Small intestine (tissue), 7 donors: ENCODE measurements at regions not wholly inside any gene's neighbourhood (a gene's known extent, or its start where the extent isn't known, plus 50 kb on each side); places are given as distances from the start of the nearest gene placed in this dataset.

Experiments
- DNase-seq, 2 donors: peaks; one replicate each; pipeline versions ENCODE4 v3.0.0 to v3.0.0-alpha.2; 2013
- FAIRE-seq: peaks from 2 replicates; lab custom pipeline; 2012; peaks lifted over from hg19 to GRCh38; lab: Jason Lieb, UNC
- H3K27ac ChIP-seq, 3 donors: one replicate each; pipeline ENCODE4 v1.5.1; 2013; ENCODE audit warnings: low read length in 2 of 3, mild to moderate bottlenecking in 2 of 3, control low read depth in 1 of 3, inconsistent platforms in 1 of 3, low read depth in 1 of 3, moderate library complexity in 1 of 3
- H3K27me3 ChIP-seq, 3 donors: one replicate each; pipeline ENCODE4 v1.6.1; 2013; ENCODE audit warnings: low read length in 3 of 3, inconsistent platforms in 1 of 3; ENCODE audit not compliant: control insufficient read depth in 3 of 3, insufficient read depth in 3 of 3
- H3K36me3 ChIP-seq, 3 donors: one replicate each; pipeline ENCODE4 v1.6.1; 2013; ENCODE audit warnings: low read length in 3 of 3, inconsistent platforms in 1 of 3, low read depth in 1 of 3, mild to moderate bottlenecking in 1 of 3, moderate library complexity in 1 of 3; ENCODE audit not compliant: control insufficient read depth in 3 of 3, insufficient read depth in 2 of 3
- H3K4me1 ChIP-seq, 3 donors: one replicate each; pipeline ENCODE4 v1.6.1; 2013; ENCODE audit warnings: low read length in 2 of 3, inconsistent platforms in 1 of 3, low read depth in 1 of 3, mild to moderate bottlenecking in 1 of 3, moderate library complexity in 1 of 3; ENCODE audit not compliant: control insufficient read depth in 3 of 3, insufficient read depth in 2 of 3
- H3K4me3 ChIP-seq, 3 donors: one replicate each; pipeline ENCODE4 v1.5.1; 2013; ENCODE audit warnings: low read length in 3 of 3, control low read depth in 1 of 3, inconsistent platforms in 1 of 3, low read depth in 1 of 3, mild to moderate bottlenecking in 1 of 3, moderate library complexity in 1 of 3
- H3K9me3 ChIP-seq, 2 donors: one replicate each; pipeline ENCODE4 v1.6.1; 2013; ENCODE audit warnings: low read depth in 1 of 2, low read length in 1 of 2; ENCODE audit not compliant: control insufficient read depth in 2 of 2, insufficient read depth in 1 of 2
- WGBS, 3 donors: extraction: QIAGEN DNeasy Blood & Tissue Kit; methylation state at CpG; one replicate each; pipeline ENCODE4 v1.1.7; 2013; 5-methylcytosine and 5-hydroxymethylcytosine counted together
- donor health status: healthy with polysubstance abuse.
- donor health status: control.
- donor health status: control.
- donor health status: Bipolar disorder and iron deficiency.
- donor health status: healthy.

DNA sequence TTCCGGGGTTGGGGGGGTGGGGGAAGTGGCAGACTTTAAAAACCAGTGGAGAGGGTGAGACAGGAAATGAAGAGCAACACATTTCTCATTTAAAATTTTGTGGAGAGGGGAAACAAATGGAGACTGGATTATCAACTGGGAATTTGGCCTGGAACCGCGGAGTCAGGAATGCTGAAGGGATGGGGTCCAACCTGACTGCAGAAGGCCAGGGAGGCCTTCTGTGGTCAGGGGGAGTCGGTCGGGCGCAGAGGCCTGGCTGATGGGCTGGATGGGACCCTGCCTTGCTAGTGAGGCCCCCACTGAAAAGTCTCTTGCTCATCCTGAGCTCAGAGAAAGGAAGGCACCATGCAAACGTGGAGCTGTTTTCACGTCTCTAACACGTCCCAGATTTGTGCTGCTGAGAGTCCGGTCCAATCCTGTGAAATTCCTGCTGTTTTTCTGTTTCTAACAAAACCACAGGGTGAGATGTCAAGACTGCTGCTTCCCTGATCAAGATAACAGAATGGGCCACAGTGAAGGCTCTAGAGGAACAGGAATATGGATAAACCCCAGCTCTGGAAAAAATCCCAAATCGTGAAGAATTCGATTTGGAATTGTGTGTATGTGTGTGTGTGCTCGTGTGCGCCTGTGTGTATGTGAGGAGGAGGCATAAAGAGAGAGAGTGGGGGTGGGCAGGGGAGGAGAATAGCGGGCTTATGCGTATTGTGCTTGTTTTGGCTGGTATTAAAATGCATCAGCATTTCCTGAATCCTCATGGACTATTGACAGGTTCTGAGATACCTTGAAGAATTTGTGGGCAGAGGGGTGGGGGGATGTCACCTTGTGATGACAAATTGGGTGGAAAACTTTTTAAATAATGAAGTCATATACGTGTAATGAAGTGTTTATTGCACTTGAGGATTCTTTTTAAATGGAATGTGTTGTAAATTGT, 117.4 kb downstream of the NGF start:
- 81 to 89% (median 84%) methylated on average over 17 of the region's 17 CpGs for WGBS, 3 donors

DNA sequence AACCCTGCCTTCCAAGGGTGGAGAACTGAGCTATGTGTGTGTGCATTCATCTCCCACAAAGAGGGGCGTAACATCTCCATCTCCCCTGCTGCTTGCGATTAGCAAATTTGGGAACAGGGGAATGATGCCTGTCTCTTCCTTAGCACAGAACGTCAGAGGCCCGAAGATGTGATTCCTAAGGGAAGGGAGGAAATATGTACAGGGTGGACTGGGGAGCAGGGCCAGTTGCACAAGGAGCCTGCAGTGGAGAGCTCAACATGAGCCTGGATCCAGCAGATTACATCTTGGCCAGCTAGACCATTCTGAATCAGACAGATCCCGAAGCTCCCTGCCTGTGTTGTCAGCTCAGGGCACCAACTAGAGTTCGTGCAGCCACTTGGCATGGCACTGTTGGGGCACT, 118.1 kb downstream of the NGF start:
- Histone ChIP-seq H3K9me3 (no peaks in the 10 kb centered on the region), H3K4me3 (no peak overlapping the region), H3K27me3 (no peaks in the 10 kb centered on the region), H3K36me3 (no peaks in the 10 kb centered on the region), H3K4me1 (peaks cover 0 to 7% (median 0%) of the 10 kb centered on the region in 3 donors), H3K27ac (no peak overlapping the region)
- FAIRE-seq (no peak), DNase-seq (no peak)
- 68 to 94% (median 83%) methylated on average over 6 of the region's 6 CpGs for whole genome bisulfite sequencing, 3 donors

More for the DNA sequence above, 117.4 kb downstream of the NGF start:
- Histone ChIP-seq H3K4me3 (no peak overlapping the region), H3K9me3 (no peaks in the 10 kb centered on the region), H3K36me3 (no peaks in the 10 kb centered on the region), H3K27ac (no peak overlapping the region), H3K27me3 (no peaks in the 10 kb centered on the region), H3K4me1 (peaks cover 0 to 7% (median 0%) of the 10 kb centered on the region in 3 donors)
- FAIRE-seq (no peak), DNase-seq (no peak)

DNA sequence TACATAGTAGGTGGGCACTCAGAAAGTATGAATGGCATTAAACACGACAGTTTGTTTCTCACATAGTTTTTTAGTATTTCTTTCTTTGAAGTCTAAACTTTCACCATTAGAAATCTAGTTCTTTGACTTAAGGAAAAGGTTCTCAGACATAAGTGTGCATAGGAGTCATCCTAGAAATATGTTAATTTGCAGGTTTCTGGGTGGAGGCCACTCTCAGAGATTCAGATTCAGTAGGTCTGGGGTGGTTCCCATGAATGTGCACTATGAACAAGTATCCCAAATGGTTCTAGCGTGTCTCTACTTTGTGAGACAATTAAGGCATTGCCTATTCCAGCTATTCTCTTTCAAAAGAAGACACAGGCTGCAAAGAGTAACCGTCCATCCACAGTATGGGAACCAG, 119.3 kb downstream of the NGF start:
- FAIRE-seq: no peak
- WGBS, 3 donors: 92 to 94% (median 93%) methylated on average over 3 of the region's 3 CpGs
- H3K36me3 ChIP-seq: no peaks in the 10 kb centered on the region

DNA sequence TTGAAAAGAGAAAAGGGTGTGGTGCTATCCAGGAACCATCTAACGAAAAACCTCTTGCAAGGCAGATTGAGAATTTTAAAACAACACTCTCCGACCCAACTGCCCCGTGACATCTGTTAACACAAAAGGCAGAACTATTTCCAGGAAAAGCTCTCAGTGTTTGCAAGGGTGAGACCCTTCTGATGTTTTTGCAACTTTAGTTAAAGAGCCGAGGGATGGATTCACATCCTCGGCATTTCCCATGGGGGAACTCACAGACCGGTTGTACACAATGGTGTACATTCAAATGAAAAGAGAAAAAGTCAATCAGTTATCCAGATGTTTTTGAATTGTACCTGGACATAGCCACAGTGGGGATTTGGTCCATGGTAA, 120.0 kb downstream of the NGF start:
- WGBS, 3 donors: 65 to 88% (median 84%) methylated on average over 6 of the region's 6 CpGs
- FAIRE-seq: no peak
- no peaks in the 10 kb centered on the region for H3K9me3 ChIP-seq

More for the DNA sequence above, 119.3 kb downstream of the NGF start:
- Histone ChIP-seq H3K9me3 (no peaks in the 10 kb centered on the region), H3K27me3 (no peaks in the 10 kb centered on the region), H3K4me1 (peaks cover 0 to 11% (median 4%) of the 10 kb centered on the region in 3 donors), H3K27ac (no peak overlapping the region), H3K4me3 (no peak overlapping the region)
- DNase-seq: no peak

DNA sequence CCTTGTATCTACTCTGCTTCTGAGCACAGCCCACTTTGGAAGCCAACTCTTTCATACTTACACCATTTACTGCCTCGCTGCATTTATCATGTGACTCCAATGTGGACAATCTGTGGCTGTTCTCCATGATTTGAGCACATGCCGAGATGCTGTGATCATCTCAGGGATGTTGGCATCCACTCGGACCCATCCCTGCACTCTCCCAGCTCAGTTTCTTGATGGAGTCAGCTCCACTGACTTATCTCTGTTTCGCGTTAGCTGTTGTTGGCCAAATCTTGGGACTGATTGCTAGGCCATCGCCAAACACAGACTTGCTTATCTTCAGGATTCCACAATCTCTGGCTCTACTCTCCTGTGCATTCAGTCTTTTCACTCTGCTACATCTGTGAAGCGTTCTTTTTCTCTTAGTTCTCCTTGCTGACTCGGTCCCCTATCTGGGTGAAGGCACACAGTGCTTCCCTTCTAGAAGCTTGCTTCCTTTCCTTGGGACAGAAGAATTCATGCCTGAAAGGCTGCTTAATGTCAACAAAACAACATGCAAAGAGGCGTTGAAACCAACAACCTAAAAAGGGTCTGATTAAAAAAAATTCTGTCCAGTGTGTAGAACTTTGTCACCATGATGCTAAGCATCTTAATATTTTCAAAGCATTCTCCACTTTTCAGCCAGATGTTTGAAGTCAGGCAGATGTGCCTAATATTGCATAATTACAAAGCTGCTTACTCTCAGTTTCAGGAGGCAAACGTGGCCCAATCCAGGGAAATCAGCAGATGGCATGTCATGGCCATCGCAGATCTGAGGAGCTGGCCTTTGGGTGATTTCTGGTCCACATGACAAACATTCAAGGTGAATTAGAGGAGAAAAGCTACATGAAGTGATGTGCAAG, 120.7 kb downstream of the NGF start:
- H3K27me3 ChIP-seq: no peaks in the 10 kb centered on the region
- 68 to 85% (median 80%) methylated on average over 11 of the region's 11 CpGs for WGBS, 3 donors
- no peaks in the 10 kb centered on the region for H3K36me3 ChIP-seq
- H3K4me3 ChIP-seq: no peak overlapping the region
- H3K4me1 ChIP-seq: peaks cover 0 to 11% (median 4%) of the 10 kb centered on the region in 3 donors
- FAIRE-seq (no peak), DNase-seq (no peak)
- H3K27ac ChIP-seq: no peak overlapping the region
- H3K9me3 ChIP-seq: no peaks in the 10 kb centered on the region

More for the DNA sequence above, 120.0 kb downstream of the NGF start:
- peaks cover 0 to 11% (median 4%) of the 10 kb centered on the region in 3 donors for H3K4me1 ChIP-seq
- H3K27me3 ChIP-seq: no peaks in the 10 kb centered on the region
- no peak for DNase-seq
- no peak overlapping the region for H3K27ac ChIP-seq
- no peak overlapping the region for H3K4me3 ChIP-seq
- no peaks in the 10 kb centered on the region for H3K36me3 ChIP-seq

DNA sequence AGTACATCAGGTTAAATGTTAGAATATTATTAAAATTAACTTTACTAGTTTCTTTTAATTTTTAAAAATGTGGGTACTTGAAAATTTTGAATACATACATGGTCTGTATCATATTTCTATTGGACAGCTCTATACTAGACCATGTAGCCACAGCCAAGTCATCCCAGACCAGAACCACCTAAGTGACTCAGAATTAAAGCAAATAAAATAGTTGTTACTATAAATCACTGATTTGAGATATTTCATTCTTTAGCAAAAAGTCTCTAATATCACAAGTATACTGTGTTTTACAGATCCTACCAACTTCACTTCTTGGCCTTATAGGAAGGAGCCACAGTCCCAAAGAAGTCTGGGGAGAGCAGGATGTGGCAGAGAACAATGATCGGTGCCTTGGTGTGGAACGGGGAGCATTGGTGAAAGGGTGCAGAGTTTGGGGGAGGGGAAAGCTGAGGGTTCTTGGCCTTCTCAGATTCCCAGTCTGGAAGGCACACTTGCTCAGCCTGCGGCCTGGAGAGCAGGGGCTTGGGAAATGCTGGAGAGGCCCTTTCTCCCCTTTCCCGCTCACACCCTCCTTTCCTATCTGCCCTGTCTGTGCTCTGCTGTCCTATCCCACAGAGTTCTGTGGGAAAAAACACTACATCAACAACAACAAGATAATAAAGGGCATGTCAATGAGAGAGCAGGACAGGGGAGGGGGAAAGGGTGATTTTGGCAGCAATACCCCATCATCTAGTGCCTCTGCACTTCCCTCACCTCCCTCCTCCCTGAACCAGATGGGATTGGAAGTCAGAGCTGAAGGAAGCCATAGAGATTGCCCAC, 122.1 kb downstream of the NGF start:
- Histone ChIP-seq H3K27me3 (no peaks in the 10 kb centered on the region), H3K9me3 (no peaks in the 10 kb centered on the region), H3K4me3 (no peak overlapping the region), H3K36me3 (no peaks in the 10 kb centered on the region), H3K27ac (no peak overlapping the region), H3K4me1 (peaks cover 0 to 11% (median 4%) of the 10 kb centered on the region in 3 donors)
- 89 to 100% (median 94%) methylated on average over 4 of the region's 4 CpGs for WGBS, 3 donors
- no peak for DNase-seq
- no peak for FAIRE-seq

DNA sequence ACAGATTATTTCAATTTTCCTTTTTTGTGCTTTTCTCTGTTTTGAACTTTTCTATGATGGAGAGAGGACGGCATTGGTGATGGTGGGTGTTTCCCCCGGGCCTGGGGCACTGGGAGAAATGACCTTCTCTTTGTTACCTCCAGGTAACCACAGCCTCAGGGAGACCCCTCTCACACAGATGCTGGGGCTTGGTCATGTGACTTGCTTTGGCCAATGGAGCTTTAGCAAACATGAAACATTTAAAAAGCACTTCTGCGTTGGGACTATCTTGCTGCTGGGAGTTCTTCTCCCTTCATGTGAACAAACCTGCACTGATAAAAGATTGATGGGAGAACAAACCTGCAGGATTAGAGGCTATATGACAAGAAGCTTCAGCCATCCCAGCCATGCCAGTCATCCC, 122.9 kb downstream of the NGF start:
- H3K4me3 ChIP-seq: no peak overlapping the region
- WGBS, 3 donors: 95 to 98% (median 97%) methylated on average over 3 of the region's 3 CpGs
- no peak overlapping the region for H3K27ac ChIP-seq
- peaks cover 0 to 11% (median 4%) of the 10 kb centered on the region in 3 donors for H3K4me1 ChIP-seq
- no peak for FAIRE-seq
- no peaks in the 10 kb centered on the region for H3K9me3 ChIP-seq
- no peaks in the 10 kb centered on the region for H3K27me3 ChIP-seq
- no peak for DNase-seq
- H3K36me3 ChIP-seq: no peaks in the 10 kb centered on the region
